ENCODE measurements at regions not wholly inside any gene's neighbourhood (a gene's known extent, or its start where the extent isn't known, plus 50 kb on each side); places are given as distances from the start of the nearest gene placed in this dataset.
"Not testable (repeated sequence)": the region's sequence is repeated elsewhere in the genome, so short reads cannot be mapped to it uniquely, and the experiment has no call there.

DNA sequence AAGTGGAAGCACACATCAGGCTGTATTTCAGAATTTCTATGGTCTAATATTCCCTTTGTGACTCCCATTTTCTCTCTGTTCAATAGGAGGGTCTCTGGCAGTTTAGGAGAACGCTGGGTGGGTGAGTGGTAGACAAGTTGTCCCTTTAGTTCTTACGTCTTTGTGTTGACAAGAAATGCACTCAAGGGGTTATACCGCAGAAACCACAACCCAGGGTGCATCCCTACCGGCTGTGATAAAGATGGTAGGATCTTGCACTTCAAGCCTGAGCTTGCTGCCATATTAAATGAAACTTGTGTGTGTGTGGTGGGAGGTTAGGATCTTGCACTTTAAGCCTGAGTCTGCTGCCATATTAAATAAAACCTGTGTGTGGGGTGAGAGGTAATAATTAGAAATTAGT is 80.5 kb downstream of the LGALS9C start:
- TF ChIP-seq, protein P1, sequence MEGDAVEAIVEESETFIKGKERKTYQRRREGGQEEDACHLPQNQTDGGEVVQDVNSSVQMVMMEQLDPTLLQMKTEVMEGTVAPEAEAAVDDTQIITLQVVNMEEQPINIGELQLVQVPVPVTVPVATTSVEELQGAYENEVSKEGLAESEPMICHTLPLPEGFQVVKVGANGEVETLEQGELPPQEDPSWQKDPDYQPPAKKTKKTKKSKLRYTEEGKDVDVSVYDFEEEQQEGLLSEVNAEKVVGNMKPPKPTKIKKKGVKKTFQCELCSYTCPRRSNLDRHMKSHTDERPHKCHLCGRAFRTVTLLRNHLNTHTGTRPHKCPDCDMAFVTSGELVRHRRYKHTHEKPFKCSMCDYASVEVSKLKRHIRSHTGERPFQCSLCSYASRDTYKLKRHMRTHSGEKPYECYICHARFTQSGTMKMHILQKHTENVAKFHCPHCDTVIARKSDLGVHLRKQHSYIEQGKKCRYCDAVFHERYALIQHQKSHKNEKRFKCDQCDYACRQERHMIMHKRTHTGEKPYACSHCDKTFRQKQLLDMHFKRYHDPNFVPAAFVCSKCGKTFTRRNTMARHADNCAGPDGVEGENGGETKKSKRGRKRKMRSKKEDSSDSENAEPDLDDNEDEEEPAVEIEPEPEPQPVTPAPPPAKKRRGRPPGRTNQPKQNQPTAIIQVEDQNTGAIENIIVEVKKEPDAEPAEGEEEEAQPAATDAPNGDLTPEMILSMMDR (IDR thresholded peaks at IDR 0.05; ENCODE audit: insufficient read depth, low read length, poor library complexity, severe bottlenecking), result not testable (repeated sequence)
- TF ChIP-seq EZH2phosphoT487 (conservative IDR thresholded peaks at IDR 0.05; ENCODE audit: low read length), result not testable (repeated sequence)

Measured in SU-DHL-6 (cell line).